HG02870 (cell line): ENCODE measurements at regions not wholly inside any gene's neighbourhood (a gene's known extent, or its start where the extent isn't known, plus 50 kb on each side); places are given as distances from the start of the nearest gene placed in this dataset.
"Not testable (repeated sequence)": the region's sequence is repeated elsewhere in the genome, so short reads cannot be mapped to it uniquely, and the experiment has no call there.

ENCODE experiments used
- ATAC-seq: cut with Tn5 transposase; IDR thresholded peaks from one replicate; pipeline ENCODE4 v1.9.1; 2021; ENCODE audit warnings: mild to moderate bottlenecking, moderate library complexity; ENCODE audit not compliant: unreplicated experiment

- ATAC-seq: no peak
Measured at GRCh38 chr2:21821672-21822227, 698.0 kb downstream of the TDRD15 start.

DNA sequence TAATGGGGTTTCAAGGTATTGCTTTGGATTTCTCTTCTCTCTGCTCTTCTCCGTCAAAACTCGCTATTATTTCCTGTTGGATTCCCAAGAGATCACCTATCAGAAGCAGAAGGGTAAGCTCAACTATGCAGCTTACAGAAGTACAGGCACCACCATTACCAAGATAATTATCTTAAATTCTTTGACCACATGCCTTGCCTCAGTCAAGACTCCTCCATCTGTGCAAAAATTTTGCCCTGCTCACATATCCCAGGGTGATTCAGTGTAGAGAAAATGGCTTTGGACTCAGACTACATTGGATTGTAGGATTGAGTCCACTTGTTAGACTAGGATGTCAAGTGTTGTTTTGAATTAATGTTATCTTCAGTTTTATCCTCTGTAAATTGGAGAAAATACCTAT, 698.7 kb downstream of the TDRD15 start:
- no peak for ATAC-seq

DNA sequence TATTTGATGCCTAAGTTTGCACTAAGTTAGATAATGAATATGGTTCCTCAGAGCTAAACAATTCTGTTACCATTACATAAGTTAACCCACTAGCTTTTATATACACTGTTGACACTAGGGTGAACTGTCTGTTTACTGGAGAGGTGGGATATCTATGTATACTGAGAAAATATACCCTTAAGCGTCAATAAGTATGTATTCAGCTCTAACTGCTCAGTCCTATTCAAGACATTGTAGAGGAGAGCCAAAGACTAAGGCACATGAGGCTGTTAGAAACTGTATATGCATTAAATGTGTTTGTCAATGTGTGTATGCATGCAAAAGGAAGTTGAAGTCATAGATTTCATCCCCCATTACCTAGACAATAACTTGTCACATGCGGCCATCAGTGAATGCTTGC, 710.0 kb downstream of the TDRD15 start:
- ATAC-seq: no peak

DNA sequence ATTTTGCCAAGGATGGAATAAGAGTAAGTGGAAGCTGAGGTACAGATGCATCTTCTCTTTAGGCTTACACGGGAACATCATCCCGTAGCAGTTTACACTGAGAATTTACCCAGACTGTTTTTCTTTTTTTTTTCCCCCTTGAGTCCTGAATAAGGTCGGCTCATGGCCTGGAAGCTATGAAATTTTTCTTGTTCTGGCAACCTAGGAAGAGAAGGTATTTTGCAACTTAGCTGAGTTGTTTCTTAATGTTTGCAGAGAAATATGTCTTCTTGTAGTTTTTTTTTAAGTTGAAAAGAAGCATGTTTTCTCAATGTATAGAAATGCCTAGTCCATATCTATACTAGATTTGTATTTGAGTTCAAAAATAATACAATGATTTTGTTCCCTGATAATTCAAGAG, 712.5 kb downstream of the TDRD15 start:
- no peak for ATAC-seq

DNA sequence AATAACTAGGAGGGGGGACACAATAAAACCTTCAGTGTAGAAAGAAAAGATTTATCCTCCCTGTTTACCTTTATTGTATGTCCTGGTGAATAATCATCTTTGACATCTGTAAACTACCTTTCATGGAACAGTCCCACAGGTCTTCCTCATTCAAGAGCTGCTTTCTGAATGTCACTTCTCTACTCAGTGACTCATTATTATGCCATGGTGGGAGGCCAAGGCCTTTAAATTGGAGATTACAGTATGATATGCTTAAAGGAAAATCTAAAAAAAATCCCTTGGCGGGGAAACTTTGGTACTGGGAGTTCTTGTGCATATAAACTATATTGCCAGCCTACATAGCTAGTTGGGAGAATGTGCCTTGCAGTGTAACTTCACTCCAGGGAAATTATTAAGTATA, 713.0 kb downstream of the TDRD15 start:
- ATAC-seq: no peak

- no peak for ATAC-seq
Measured at GRCh38 chr2:21837168-21837960, 713.6 kb downstream of the TDRD15 start.

GRCh38 chr2:21841341-21841740, 717.6 kb downstream of the TDRD15 start:
- ATAC-seq: no peak

- ATAC-seq: not testable (repeated sequence)
Measured at GRCh38 chr2:21850367-21850766, 726.6 kb downstream of the TDRD15 start.

DNA sequence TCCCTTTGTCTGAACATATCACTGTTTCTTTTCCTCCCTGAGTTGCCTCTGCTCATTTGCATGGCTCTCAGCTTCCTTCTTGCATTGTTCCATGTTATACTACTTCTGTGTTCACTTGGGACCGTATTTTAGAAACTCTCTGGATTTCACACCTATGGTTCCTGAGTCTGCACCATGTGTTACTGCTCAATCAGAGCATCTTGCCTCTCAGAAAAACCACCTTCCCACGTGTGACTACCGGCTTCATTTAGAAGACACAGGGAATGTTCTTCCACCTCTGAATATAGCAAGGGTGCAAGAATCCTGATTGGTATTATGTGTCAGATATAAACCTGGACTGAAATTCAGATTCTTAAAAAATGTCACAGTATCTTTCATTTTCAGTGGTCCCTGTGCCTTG, 731.2 kb downstream of the TDRD15 start:
- ATAC-seq: no peak

GRCh38 chr2:21856708-21857107, 732.9 kb downstream of the TDRD15 start:
- ATAC-seq: no peak

GRCh38 chr2:21860907-21861306, 737.1 kb downstream of the TDRD15 start:
- no peak for ATAC-seq

DNA sequence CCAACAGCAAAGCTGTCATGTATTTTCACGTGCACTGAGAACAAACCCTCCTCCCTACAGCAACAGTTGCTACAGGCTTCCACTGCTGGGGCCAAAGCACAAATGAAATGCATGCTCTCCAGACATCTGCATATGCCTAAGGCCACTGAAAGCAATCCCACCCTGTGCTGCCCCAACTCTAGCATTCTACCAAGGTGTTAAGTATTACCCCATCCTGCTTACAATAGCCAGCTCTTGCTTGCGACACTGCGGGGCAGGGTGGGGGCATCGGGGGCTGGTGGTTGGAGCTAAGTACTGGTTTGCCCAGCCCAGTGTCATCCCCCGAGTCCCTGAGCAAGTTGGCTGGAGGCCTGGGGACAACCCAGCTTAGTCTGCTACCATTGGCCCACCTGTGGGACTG, 742.5 kb downstream of the TDRD15 start:
- ATAC-seq: no peak

DNA sequence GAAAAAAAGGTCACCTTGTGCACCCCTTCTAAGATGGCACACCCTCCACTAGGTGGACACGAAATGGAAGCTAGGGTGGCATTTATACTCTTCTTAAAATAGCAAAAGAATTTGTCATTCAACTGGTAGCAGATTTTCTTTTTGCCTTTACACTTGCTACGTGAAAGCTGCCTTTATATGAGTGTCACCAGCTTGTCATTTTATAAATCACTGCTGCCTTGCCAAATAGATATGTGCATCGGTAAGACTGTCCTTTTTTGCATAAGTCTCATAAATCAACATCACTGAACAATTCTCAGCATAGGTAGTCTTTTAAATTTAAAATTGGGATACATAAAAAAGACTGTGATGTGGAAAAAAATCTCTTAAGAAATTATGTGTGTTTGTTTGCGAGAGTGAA, 764.1 kb downstream of the TDRD15 start:
- ATAC-seq: no peak

GRCh38 chr2:21890041-21890440, 766.3 kb downstream of the TDRD15 start:
- ATAC-seq: no peak

GRCh38 chr2:21890716-21891115, 766.9 kb downstream of the TDRD15 start:
- no peak for ATAC-seq

DNA sequence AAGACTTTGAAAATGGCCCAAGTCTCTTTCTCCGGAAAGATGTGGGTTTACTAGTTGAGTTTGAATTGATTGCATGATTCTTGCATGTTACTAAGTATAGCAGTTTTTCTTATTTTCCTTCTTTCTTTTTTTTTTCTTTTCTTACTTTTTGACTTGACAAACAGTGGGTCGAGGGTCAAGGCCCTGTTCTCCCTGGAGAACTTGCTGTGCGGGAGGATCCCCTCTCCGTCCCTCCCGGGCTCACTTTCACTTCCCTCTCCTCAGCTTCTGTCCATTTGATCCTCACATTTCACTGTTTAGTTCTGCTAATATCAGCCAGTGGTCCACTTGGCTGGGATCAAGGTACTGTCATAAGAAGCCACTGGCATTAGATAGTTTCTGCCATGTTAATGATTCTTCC, 767.4 kb downstream of the TDRD15 start:
- no peak for ATAC-seq

- ATAC-seq: no peak
Measured at GRCh38 chr2:21892140-21892539, 768.4 kb downstream of the TDRD15 start.

GRCh38 chr2:21895200-21895599, 771.4 kb downstream of the TDRD15 start:
- no peak for ATAC-seq

- ATAC-seq: not testable (repeated sequence)
Measured at GRCh38 chr2:21908712-21909380, 785.1 kb downstream of the TDRD15 start.

DNA sequence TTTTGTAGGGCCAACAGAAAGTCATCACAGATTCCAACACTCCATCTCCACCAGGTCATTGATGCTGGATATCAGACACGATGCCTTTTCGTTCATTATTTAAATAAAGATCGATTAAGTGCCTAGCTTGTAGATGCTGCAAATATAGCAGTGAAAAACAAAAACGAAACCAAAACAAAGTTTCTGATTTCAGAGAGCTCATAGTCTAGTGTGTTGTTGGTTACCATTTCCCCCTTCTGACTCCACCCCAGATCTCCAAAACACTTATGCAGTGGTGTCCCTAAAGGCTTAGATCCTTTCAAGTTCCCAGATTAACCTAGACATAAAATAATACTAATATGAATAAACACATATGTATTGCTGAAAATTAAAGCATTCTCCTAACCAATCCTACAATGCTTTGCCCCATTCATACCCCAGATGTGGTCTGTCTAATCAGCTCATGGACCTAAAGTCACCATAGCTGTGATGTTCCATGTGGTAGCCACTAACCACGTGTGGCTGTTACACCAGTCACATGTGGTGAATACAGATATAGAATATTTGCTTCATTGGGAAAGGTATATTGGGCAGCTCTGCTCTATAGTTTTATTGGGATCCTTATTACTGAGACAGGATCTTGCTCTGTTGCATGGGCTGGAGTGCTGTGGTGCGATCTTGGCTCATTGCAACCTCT, 787.2 kb downstream of the TDRD15 start:
- no peak for ATAC-seq

GRCh38 chr2:21912405-21912804, 788.6 kb downstream of the TDRD15 start:
- no peak for ATAC-seq

DNA sequence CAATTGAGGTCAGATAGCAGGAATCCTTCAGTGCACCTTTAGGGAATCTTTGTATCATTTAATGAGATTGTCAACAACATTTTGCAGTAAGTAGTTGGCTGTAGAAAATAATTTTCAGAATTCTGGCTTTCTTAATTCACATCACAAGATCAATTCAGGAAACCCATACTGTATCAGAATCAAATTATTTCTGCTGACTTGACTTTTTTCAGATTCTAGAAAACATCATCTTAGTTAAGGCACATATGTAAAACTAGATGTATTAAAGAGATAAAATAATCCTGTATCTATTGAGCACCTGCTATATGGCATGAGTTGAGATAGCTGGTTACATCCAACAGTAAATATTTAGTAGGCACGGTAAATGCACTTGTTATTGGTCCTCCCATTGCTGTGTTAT, 791.4 kb downstream of the TDRD15 start:
- no peak for ATAC-seq
